ENCODE measurements at regions not wholly inside any gene's neighbourhood (a gene's known extent, or its start where the extent isn't known, plus 50 kb on each side); places are given as distances from the start of the nearest gene placed in this dataset.

DNA sequence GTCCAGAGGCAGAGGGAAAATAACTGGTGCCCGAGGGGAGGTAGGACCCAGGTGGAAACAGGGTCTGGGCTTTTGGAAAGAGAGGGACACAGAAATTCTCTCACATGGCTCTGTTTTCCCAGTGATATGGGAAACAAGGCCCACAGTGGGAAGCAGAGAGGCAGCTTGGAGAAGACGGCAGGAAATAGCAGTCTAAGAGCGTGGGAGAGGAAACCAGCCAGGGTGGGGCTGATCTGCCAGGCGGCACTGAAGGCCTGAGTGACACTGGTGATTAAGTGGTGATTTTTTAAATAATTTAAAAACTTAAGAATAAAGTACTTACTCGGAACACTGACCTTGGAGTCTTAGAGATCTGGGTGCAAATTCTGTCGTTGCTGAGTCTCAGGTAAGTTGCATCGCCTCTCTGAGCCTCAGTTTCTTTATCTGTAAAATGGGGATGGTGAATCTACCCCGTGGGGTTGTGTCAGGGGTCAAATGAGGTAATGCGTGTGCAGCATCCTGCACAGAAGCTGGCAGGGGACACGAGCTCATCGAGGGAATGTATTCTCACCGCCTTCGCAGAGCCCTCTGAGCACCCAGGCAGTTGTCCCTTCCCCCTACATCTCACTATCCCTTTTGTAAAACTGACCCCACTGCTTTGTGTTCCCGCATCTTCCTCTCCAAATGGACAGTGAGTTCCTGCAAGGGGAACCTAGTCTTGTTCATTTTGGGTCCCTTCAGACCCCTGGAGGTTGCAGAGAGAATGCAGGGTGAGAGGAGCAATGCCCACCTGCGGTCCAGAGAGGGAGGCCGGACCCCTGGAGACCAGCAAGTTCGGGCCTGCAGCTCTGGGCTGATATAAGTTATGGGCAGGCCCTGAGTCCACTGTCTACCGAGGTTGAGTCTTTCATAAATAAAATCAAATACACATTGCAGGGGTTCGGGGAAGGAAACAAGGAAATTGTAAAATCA is 228.6 kb upstream of the PMEPA1 start:
- no peak for DNase-seq

DNA sequence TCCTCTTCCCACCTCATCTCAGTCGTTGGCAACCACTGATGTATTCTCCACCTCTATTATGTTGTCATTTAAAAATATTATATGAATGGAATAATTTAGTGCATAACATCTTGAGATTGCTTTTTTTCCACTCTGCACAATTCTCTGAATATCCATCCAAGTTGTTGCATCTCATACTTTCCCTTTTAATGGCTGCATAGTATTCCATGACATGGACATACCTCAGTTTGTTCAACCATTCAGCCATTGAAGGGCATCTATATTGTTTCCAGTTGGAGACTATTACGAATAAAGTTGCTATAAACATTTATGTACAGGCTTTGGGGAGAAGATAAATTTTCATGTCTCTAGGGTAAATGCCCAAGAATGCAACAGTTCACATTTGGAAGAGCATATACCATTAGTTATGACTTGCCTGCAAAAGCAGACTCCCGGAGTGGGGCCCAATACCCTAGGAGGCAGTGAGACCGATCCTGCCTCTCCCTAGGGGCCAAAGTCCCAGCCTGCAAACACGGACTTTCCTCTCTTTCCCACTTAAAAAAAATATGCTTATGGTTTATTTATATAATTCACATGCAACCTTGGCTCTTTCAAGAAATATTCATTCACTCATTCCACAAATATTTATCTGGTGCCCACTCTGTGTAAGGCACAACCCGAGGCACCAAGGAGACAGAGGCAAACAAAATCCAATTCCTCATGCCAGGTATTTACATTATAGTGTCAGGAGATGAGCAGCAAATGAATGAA is 227.0 kb upstream of the PMEPA1 start:
- no peak for DNase-seq

DNA sequence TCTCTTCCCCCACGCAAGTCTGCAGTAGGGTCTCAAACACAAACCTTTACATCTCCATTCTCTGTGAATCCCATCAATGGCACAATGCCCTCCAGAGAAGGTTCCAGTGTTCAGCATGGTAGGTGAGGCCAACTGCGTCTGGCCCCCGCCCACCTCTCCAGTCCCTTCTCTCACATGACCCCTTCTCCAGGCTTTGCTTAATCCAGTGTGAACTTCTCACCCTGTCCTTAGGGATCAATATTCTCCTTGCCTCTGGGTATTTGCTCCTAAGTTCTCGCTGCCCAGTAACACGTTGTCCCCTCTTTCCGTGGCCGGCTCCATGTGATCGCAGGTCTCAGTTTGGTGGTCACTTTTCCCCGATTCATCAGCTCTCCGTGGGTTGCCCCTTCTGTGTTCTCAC is 225.1 kb upstream of the PMEPA1 start:
- no peak for DNase-seq

DNA sequence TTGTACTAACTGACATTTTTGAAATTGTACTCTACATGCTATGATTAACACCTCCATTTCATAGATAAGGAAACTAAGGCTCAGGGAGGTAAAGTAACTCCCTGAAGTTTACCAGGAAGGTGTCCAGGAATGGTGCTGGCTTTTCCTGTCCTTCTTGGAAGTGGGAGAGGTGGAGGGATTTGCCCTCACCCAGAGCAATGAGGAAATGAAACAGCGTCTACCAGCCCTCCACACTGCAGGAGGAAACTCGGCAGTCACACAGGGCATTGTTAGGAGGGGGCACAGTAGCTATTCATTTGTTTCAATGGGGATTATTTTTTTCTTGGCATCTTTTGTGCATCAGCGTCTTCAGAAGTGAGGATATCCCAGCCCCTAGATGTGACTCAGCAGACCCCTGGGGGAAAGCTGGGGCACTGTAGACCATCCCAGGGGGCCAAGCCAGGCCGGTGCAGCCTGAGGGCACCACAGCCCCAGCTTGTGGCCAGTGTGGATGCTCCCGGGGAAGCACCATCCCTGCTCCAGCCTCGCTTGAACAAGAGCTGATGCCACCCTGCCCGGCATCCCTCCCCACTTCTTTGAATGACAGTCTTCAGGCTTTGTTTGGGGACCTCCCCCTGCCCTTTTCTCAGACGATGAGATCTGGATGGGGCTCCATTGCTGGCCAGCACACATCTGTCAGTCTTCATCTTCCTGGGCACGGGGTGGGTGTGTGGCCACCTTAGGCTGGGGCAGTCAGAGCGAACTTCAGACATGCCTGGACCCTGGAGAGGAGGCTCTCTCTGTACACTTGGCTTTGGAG is 224.4 kb upstream of the PMEPA1 start:
- DNase-seq = no peak

DNA sequence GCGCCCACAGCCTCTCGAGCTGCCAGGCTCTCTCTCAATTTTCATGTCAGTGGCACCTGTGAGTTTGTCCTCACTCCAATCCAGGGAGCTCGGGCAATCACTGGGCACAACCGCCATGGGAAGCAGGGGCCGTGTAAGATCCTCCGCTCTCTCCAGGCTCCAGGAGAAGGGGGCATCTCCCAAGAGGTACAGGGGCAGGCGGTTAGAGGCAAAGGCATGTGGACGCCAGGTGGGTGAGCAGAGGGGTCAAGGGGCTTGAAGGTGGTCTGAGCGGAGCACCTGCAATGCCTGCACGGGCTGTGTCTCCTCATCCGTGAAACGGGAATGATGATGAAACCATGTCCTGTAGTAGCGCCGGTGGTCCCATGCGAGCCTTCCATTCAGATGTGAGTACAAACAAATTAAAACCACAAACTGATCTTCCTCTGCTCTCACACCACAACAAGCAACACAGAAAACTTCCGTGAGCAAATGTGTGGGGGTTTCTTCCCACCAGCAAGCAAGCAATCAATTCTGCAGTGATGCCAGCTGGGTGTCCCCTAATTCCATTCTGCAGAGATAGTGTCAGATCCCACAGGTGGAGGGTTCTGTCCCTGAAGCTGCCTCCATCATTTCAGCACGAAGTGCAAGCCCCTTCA is 222.5 kb upstream of the PMEPA1 start:
- no peak for DNase-seq

DNA sequence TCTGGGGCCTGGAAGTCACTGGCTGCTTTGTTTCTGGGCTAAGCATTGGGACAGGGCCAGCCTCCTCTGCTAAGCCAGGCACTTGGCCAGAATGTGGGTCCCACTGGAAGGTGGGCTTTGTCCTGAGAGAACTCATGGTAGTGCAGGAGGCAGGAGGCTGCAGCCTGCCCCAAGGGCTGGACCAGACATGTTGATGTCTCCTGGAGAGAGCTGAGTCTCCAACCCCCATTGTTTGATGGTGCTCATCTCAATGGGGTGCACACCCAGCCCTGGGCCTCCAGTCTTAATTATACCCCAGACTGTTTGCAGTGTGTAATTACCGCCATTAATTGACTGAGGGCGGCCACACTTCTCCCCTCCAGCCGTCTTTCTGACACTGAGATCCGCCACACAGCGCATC is 220.5 kb upstream of the PMEPA1 start:
- DNase-seq = no peak

DNA sequence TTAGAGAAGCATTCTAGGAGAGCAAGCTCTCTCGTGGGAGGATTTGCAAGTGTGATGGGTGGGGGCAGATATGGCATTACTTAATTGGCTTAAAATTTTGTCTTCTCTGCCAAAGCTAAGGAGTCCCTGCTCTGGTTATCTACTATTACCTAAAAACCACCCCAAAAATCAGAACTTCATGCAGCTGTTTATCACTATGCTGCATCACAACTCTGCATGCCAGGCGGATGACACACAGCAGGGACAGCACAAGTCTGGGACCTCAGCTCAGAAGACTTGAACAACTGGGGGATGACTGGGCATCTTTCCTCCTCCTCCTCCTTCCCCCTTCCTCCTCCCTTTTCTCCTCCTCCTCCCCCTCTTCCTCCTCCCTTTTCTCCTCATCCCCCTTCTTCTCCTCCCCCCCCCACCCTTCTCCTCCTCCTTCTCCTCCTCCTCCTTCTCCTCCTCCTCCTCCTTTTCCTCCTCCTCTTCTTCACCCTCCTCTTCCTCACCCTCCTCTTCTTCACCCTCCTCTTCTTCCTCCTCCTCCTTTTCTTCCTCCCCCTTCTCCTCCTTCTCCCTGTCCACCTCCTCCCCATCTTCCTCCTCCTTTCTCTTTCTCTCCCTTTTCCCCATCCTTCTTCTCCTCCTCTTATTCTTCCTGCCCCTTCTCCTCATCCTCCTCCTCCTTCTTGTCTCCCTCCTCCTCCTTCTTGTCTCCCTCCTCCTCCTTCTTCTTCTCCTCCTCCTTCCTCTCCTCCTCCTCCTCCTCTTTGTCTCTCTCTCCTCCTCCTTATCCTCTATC is 218.6 kb upstream of the PMEPA1 start:
- DNase-seq = no peak

DNA sequence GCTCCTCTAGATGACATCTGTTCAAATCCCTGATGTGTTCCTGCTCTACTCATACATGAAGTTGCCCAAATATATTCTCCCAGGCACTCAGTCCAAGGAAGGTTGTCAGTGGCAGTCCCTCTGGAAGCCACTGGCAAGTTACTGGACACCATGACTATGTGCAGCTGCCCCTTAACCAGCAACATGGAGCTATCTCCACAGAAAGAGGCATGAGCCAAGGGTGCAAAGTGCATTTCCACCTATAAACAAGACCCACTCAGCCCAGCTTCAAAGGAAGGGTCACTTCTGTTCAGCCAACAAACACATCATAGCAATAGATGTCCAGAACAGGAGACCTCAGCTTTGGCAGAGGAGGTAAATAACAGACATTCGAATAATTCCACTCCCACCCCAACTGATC is 217.6 kb upstream of the PMEPA1 start:
- no peak for DNase-seq

DNA sequence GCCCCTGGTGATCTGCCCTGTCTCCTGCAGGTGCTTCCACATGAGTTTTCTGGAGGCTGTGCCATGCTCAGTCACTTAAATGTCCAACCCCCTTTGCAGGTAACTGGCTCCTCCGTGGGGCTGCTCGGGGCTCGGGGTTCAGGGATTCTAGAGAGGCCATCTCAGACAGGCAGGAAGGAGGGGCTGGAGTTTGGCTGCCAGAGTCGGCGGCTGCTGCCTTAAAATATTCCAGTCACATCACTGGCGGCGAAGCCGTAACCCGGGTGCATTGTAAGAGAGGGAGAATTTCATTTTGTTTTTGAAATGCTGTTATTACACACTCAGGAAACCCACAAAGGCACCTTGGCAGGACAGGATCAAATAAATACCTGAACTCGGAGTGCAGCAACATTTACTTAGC is 212.9 kb upstream of the PMEPA1 start:
- DNase-seq = no peak

DNA sequence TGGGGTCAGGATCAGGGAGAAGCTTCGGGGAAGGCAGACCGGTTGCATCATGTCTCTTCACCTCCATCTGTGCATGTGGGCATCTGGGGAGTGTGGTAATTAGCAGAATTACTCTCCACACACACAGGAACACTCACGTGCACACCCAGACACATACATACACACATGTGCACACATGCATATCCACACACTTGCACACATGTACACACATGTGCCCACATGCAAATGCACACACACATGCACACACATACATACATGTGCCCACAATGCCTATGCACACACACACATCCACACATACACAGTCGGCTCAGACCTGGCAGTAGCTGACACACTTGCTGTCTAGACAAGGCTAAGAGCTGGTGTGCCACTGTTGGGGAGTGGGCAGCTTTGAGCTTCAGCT is 212.3 kb upstream of the PMEPA1 start:
- no peak for DNase-seq

DNA sequence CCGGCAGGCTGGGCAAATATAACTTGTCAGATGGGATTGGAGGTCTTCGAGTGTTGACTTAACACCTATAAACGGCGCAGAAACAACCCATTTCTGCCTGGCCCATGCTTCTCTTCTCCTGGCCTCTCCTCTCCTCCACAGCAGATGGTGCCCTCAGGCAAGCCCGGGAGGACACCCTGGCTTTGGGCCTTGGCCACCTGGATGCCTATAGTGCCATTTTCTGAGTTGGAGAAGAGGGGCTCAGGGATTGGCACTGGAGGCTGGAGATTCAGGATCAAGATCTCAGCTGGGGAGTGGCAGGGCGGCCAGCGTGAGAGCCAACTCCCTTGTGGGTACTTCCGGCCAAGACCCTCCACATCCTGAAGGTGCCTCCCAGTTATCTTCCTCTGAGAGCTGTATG is 211.9 kb upstream of the PMEPA1 start:
- no peak for DNase-seq

DNA sequence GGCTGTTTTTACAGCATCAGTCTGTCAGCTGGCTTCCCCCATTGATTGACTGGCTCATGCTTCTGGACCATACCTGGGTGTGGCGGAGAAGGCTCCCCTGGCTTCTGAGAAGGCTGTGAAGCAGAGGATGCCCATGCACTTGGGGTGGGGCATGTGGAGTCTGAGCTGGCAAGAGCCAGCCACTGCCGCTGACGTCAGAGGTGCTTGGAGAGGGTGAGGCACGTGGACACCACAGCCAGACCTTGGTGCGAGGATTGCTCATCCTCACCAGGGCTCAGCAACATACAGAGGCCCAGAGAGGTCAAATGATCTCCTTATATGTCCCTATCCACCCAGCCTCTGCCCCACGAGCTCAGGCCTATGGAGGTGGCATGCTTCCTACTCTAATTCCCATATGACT is 211.2 kb upstream of the PMEPA1 start:
- DNase-seq = no peak

DNA sequence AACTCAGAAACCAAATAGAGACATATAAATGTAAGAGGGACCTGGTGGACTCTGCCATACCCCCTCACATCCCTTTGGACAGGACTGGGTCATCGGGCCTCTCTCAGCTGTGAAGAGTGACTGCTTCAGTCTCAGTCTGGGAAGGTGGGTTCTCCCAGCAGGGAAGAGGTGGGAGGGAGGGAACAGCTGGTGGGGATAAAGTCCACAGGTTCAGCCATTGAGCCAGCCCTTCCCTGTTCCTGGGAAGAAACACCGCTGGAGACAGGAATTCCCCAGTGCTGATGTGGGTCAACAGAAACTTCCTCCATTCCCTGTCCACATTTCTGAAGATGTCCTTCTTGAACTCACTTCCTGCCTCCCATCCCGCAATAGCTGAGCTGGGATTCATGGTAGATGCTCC is 209.2 kb upstream of the PMEPA1 start:
- no peak for DNase-seq

DNA sequence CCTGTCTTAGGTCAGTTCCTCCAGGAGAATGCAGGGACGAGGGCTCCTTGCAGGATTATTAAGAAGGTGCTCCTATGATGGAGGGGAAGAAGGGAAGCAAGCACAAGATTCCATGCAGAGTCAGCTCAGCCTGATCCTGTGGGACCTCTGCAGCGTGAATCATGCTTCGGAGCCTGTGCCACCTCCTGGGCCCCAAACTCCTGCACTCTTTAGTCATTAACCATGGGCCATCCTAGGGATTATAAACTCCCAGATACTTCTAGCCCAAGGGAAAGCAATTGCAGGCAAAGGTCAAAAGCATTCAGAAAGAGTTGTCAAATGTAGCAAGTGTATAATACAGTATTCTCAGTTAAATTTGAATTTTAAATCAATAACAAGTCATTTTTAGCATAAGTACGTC is 208.7 kb upstream of the PMEPA1 start:
- DNase-seq = no peak

DNA sequence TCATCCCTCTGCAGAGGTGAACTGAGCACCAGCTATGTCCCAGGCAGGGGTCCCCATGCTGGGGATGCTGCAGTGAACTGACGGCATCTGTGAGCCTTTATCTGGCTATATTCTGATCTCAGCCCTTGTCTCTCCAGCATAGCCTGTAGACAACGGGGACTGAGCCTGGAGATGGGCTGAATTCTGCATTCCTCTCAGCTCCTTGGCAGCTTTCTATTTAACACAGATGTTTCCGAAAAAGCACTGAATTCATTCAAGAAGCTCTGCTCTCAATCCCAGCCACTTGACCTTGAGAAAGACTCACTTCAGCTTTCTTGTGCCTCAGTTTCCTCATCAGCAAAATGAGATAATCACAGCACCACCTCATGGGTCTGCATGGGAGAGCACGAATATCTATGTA is 204.4 kb upstream of the PMEPA1 start:
- no peak for DNase-seq

DNA sequence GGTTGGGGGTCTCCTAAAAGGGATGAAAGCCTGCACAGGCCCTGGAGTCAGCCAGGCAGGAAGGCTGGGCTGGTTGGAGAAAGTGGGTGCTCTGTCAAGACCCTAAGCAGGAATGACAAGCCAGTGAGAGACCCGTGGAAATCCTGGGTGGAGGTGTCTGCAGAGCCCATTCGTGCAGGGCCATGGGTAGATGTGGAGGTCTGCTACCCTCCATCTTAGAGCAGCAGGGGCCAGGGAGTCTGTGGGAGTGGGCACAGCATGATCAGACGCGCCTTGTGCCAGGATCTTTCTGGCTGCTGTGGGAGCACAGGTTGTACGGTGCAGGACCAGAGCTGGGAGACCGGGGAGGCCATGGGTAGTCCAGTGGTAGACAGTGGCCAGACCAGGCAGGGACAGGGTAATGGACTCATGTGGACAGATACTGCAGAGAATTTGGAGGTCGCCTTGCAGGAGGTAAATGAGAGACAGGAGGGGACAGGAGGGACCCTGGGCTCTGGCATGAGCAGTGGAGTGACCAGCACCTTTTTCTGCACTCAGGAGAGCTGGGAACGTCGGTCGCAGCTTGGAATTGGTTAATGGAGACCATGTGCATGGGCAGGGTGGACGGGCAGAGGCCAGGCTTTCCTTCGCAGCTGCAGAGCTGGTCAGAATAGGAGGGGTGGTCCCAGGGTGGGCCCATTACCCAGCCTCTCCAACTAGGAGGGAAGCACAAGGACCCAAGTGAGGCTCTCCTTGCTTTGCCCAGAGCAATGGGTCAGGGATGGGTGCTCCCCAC is 203.5 kb upstream of the PMEPA1 start:
- DNase-seq = no peak

DNA sequence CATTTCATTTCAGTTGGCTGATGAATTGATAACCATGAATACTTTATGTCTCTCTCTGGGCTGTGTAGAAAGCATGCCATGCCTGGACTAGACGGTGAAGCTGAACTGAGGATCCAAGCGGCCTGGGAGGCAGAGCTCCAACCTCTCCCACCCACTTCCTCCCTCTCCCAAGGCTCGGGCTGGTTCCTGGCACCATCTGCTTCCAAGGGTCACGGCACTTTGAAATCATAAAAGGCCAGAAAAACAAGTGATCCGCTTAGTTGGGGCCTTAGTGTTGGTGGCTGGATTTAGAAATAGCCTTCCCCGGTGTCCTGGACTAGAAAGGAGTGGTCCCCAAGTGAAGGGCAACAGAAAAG is 202.4 kb upstream of the PMEPA1 start:
- DNase-seq = no peak

DNA sequence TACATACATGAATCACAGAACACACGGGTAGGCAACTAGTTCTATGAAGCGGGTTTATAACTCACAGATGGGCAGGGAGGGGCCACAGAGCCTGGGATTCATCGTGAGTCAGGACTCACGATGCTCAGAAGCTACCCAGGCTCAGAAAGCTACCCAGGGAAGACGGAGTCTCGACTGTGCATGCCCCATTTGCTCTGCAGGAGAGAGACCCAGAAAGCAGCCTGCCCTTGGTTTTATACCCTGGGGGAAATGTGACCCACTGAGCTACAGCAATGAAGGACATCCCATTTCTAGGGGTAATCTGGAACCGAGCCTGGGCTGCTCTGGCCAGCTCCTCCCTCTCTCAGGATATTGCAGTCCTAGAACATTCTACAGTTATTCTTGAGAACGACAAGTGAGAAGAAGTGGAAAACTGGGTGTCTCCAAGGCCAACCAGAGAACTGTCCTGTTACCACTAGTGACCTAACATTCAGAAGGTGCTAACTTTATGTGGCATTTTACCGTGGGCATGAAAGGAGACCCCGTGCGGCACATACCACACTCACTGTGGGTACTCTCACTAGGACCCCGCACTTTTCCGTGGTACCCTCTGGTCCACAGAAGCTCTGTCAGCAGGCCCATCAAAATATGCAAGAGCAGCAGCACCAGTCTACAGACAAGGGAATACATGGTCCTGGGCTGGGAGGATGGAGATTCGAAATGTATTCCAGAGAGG is 201.9 kb upstream of the PMEPA1 start:
- no peak for DNase-seq

DNA sequence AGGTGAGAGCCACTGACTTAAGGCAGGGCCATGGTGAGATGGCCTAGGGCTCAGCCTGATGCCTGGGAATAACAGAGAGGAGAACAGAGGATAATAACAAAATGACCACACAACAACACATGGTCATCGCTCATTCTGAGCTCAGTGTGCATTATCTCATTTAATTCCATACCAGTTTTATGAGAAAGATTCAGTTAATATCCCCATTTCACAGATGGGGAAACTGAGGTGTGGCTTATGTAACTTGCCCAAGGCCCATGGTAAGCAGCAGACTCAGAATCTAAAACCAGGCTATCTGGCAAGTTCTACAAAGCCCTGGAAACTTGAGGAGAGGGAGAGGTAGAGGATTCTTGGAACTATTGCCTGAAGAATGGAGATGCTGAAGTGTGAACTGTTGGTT is 200.9 kb upstream of the PMEPA1 start:
- no peak for DNase-seq

DNA sequence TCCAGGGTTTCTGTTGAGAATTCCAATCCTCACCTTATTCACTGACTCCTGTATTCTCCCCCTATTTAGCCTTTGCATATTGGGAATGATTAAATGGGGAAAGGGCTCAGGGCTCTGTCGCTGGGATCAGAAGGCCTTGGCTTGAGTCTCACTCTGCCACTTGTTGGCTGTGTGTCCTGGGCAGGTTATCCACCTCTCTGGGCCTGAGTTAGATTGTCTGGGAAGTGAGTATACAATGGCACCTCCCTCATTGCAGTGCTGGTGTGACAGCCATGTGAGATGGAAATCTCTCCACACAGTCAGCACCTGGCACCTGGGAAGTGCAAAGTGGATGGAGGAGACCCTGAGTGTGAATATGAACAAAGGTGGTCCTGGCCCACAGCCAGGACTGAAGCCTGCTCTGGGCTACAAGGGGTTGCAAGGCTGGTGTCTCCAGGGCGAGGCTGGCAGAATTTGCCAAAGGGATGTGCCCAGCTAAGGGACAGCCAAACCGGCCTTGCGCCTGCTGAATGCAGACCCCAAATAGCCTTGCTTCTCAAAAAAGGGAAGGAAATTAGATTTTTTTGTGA is 200.0 kb upstream of the PMEPA1 start:
- DNase-seq = no peak

Data from stimulated activated CD4-positive, alpha-beta T cell treated with anti-CD3 and anti-CD28 coated beads, Interleukin-1b, Interleukin-23, amount 100 ng/mL, for 48 hours (primary cell).